Activated CD4-positive, alpha-beta memory T cell treated with anti-CD3 and anti-CD28 coated beads for 36 hours (primary cell): ENCODE measurements at regions not wholly inside any gene's neighbourhood (a gene's known extent, or its start where the extent isn't known, plus 50 kb on each side); places are given as distances from the start of the nearest gene placed in this dataset.
"Not testable (repeated sequence)": the region's sequence is repeated elsewhere in the genome, so short reads cannot be mapped to it uniquely, and the experiment has no call there.

Experiments
- CTCF ChIA-PET: fragments of 350-600 bp; sonication (Branson Sonifier 250); formaldehyde crosslinking; loops from one replicate; lab custom pipeline; 2021; ENCODE audit warnings: antibody characterized with exemption, inconsistent platforms; lab: Charles Lee
- POLR2A ChIA-PET: fragments of 350-600 bp; sonication (Branson Sonifier 250); formaldehyde crosslinking; loops from one replicate; lab custom pipeline; 2021; ENCODE audit warnings: antibody characterized with exemption; lab: Charles Lee
- DNase-seq: peaks from one replicate; pipeline ENCODE4 v3.0.0-alpha.2; 2020
- H3K27ac Mint-ChIP-seq: one replicate; pipeline ENCODE4 v1.8.0; 2021; ENCODE audit warnings: mixed read lengths
- H3K27me3 Mint-ChIP-seq: one replicate; pipeline ENCODE4 v1.8.0; 2021; ENCODE audit warnings: mixed read lengths
- H3K36me3 Mint-ChIP-seq: one replicate; pipeline ENCODE4 v1.8.0; 2021; ENCODE audit warnings: mixed read lengths
- H3K4me1 Mint-ChIP-seq: one replicate; pipeline ENCODE4 v1.8.0; 2021; ENCODE audit warnings: low read depth, mixed read lengths
- H3K4me3 Mint-ChIP-seq: one replicate; pipeline ENCODE4 v1.8.0; 2021; ENCODE audit warnings: mild to moderate bottlenecking, mixed read lengths
- H3K9me3 Mint-ChIP-seq: one replicate; pipeline ENCODE4 v1.8.0; 2021; ENCODE audit warnings: mixed read lengths
- intact Hi-C: fragments of 100-400 bp; cut with micrococcal nuclease; formaldehyde crosslinking; loops from one replicate; pipeline ENCODE4 v1.15.1; 2023

DNA sequence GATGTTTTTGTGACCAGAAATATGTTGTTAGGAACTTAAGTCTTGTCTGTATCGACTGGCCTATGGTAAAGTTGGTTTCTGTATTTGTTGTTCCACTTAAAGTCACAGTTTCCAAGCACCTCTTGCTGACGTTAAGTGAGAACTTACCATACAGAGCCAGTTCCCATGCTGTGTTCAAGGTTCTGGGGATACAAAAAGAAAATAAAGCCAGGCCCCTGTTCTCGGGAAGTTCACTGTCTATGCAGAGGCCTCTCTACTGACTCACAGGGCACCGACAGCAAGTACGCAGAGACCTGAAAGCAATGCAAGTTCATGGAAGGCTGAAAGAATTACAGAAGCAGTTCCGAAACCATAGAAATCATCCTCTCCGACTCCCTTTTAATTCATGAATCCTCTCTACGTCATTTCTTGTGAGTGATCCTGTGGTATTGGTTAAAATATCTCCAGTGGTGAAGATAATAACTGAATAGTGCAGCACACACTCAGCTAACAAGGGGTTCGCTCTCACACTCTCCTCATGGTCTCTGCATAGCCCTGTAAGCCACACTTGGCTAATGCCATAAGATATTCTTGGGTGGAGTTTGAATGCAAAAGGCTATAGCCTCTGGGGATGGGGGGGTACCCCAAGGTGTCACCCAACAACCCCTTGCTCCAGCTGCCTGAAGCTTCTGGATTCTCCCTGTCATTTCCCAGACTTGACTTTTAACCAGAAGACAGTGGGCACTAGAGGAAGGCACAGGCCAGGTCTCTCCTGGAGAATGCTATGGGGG lies 91.2 kb upstream of the EXOC2 start:
- no peak overlapping the region for H3K4me3 Mint-ChIP-seq
- H3K36me3 Mint-ChIP-seq, result no peaks in the 10 kb centered on the region
- intact Hi-C loops, result loop anchor here (10.0 kb wide), 1 partner anchor 389 kb away; the partner anchor contains the start of gene IRF4
- H3K9me3 Mint-ChIP-seq, result no peaks in the 10 kb centered on the region
- H3K4me1 Mint-ChIP-seq, result peaks cover 17% of the 10 kb centered on the region
- peaks cover 11% of the 10 kb centered on the region for H3K27me3 Mint-ChIP-seq
- POLR2A ChIA-PET, result no interaction called here
- CTCF ChIA-PET, result interaction anchor here (1.4 kb wide), 1 partner anchor 191 kb away, joined by 6 read pairs; no protein-coding TSS in a partner anchor
- H3K27ac Mint-ChIP-seq, result no peak overlapping the region
- DNase-seq, result no peak

DNA sequence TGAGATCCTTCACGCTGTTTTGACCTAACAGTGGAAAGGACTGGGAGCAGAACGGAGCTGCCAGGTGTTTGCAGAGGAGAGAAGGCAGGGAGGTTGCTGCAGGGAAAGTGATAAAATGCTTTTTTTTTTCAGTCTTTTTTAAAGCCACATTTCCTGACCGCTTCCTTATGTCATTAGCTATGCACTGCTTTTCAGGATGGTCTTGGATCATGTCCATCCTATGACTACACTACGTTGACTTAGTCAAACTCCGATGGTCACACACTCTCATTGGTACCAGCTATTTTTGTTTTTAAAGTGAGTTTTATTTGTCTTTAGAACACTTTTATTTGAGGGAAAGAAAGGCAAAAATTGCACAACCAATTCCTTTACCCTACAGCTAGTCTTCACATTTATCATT lies 89.2 kb upstream of the EXOC2 start:
- CTCF ChIA-PET, result interaction anchor here (0.6 to 1.8 kb wide), 3 partner anchors 60 to 518 kb away, joined by 3 to 6 read pairs (median 6); no protein-coding TSS in a partner anchor
- intact Hi-C loops, result loop anchor here (10.0 kb wide), 1 partner anchor 387 kb away; the partner anchor contains the start of gene IRF4
- DNase-seq, result no peak

DNA sequence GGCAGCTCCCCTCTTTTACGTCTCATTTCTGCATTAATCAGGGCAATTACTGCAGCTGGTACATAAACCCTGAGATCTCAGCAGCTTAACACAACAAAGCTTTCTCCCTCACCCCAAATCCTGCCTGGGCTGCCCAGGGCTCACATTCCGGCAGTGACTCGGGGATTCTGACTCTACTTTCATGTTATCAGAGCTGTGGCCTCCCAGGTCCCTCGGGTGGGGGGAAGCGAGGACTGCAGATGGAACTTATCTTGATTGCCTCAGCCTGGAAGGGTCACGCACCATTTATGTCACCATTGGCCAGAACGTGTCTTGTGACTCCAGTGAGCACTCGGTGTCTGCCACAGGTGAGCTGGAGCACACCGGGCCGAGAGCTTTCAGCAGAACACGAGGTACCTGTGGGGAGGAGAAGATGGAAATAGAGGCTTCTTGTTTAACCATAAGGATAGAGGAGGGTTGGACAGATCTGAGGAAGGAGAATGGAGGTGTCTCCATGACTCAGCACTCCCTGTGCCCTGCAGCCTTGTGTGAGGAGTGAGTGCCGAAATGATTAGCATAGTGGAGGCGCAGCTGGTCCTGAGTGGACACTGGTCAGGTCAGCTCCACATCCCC lies 88.5 kb upstream of the EXOC2 start:
- Mint-ChIP-seq H3K27ac (no peak overlapping the region), H3K27me3 (peaks cover 11% of the 10 kb centered on the region), H3K9me3 (no peaks in the 10 kb centered on the region), H3K36me3 (no peaks in the 10 kb centered on the region), H3K4me3 (no peak overlapping the region), H3K4me1 (no peaks in the 10 kb centered on the region)
- CTCF ChIA-PET, result interaction anchor here (0.6 to 1.8 kb wide), 3 partner anchors 59 to 518 kb away, joined by 3 to 6 read pairs (median 6); no protein-coding TSS in a partner anchor
- POLR2A ChIA-PET, result no interaction called here
- intact Hi-C loops, result loop anchor here (10.0 kb wide), 1 partner anchor 387 kb away; the partner anchor contains the start of gene IRF4
- no peak for DNase-seq

More for the DNA sequence above, 89.2 kb upstream of the EXOC2 start:
- POLR2A ChIA-PET, result no interaction called here
- Mint-ChIP-seq H3K4me1 (peaks cover 5% of the 10 kb centered on the region), H3K27me3 (peaks cover 7% of the 10 kb centered on the region), H3K9me3 (no peaks in the 10 kb centered on the region), H3K4me3 (no peak overlapping the region), H3K27ac (no peak overlapping the region), H3K36me3 (no peaks in the 10 kb centered on the region)

- no peaks in the 10 kb centered on the region for H3K9me3 Mint-ChIP-seq
- CTCF ChIA-PET, result interaction anchor here (1.8 kb wide), 1 partner anchor 58 kb away, joined by 6 read pairs; no protein-coding TSS in a partner anchor
- H3K4me3 Mint-ChIP-seq, result no peak overlapping the region
- POLR2A ChIA-PET, result no interaction called here
- peaks cover 15% of the 10 kb centered on the region for H3K27me3 Mint-ChIP-seq
- no peaks in the 10 kb centered on the region for H3K36me3 Mint-ChIP-seq
- no peak overlapping the region for H3K27ac Mint-ChIP-seq
- intact Hi-C loops, result loop anchor here (10.0 kb wide), 1 partner anchor 386 kb away; the partner anchor contains the start of gene IRF4
- H3K4me1 Mint-ChIP-seq, result no peaks in the 10 kb centered on the region
- no peak for DNase-seq
These were observed 87.8 kb upstream of the EXOC2 start for GRCh38 chr6:780706-781105.

GRCh38 chr6:776951-777350 lies 84.0 kb upstream of the EXOC2 start:
- ChIA-PET POLR2A (no interaction called here), CTCF (interaction anchor here (2.3 kb wide), 1 partner anchor 55 kb away, joined by 6 read pairs; no protein-coding TSS in a partner anchor)
- intact Hi-C loops, result no loop called here
- DNase-seq, result no peak
- no peaks in the 10 kb centered on the region for H3K36me3 Mint-ChIP-seq
- no peaks in the 10 kb centered on the region for H3K9me3 Mint-ChIP-seq
- H3K4me3 Mint-ChIP-seq, result no peak overlapping the region
- H3K4me1 Mint-ChIP-seq, result no peaks in the 10 kb centered on the region
- no peak overlapping the region for H3K27ac Mint-ChIP-seq
- H3K27me3 Mint-ChIP-seq, result peaks cover 19% of the 10 kb centered on the region

GRCh38 chr6:776528-776931 lies 83.6 kb upstream of the EXOC2 start:
- Mint-ChIP-seq H3K4me3 (no peak overlapping the region), H3K9me3 (peaks cover 2% of the 10 kb centered on the region), H3K4me1 (no peaks in the 10 kb centered on the region), H3K27me3 (peaks cover 19% of the 10 kb centered on the region), H3K36me3 (no peaks in the 10 kb centered on the region), H3K27ac (no peak overlapping the region)
- POLR2A ChIA-PET, result no interaction called here
- CTCF ChIA-PET, result interaction anchor here (2.3 kb wide), 1 partner anchor 54 kb away, joined by 6 read pairs; no protein-coding TSS in a partner anchor
- intact Hi-C loops, result no loop called here
- no peak for DNase-seq

- intact Hi-C loops, result no loop called here
- ChIA-PET CTCF (interaction anchor here (2.3 kb wide), 1 partner anchor 54 kb away, joined by 6 read pairs; no protein-coding TSS in a partner anchor), POLR2A (no interaction called here)
- Mint-ChIP-seq H3K27me3 (peaks cover 13% of the 10 kb centered on the region), H3K9me3 (peaks cover 2% of the 10 kb centered on the region), H3K4me1 (no peaks in the 10 kb centered on the region), H3K36me3 (no peaks in the 10 kb centered on the region), H3K4me3 (no peak overlapping the region), H3K27ac (no peak overlapping the region)
- no peak for DNase-seq
These were observed 82.9 kb upstream of the EXOC2 start for GRCh38 chr6:775863-776262.

GRCh38 chr6:771683-772082 lies 78.7 kb upstream of the EXOC2 start:
- H3K36me3 Mint-ChIP-seq, DNase-seq, intact Hi-C loops, H3K9me3 Mint-ChIP-seq, H3K27ac Mint-ChIP-seq, CTCF ChIA-PET, H3K4me1 Mint-ChIP-seq, H3K4me3 Mint-ChIP-seq, POLR2A ChIA-PET: not testable (repeated sequence)
- peaks cover 19% of the 10 kb centered on the region for H3K27me3 Mint-ChIP-seq

DNA sequence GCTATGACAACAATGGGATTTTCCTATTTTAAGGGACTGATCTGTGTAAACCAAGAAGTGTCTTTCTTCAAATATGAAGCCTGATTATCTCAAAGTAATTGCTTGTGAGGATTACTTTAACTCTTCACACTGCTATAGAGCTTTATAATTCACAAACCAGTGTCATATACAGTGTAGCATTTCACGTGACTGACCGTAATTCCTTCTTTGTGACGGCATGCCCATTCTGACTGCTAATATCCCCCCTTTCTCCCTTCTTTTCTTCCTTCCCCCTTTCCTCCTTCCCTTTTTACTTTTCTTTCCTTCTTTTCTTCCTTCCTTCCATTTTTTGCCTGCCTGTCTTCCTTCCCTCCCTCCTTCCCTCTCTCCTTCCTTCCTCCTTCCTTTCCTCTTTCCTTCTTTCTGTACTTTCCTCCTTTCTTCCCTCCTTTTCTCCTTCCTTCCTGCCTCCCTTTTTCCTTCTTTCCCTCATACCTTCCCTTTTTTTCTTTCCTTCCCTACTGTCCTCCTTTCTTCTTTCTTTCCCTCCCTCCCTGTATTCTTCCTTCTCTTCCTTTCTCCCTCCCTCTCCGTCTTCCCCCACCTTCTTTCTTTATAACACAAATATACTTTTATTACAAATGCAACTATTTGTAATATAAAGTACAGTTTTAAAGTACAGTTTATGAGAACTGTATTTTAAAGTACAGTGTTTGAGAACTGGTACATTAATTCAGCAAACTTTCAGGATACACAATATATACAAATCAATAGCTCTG lies 75.0 kb upstream of the EXOC2 start:
- Mint-ChIP-seq H3K27ac (no peak overlapping the region), H3K4me1 (peaks cover 1% of the 10 kb centered on the region), H3K4me3 (no peak overlapping the region), H3K9me3 (peaks cover 6% of the 10 kb centered on the region), H3K36me3 (peaks cover 2% of the 10 kb centered on the region), H3K27me3 (peaks cover 20% of the 10 kb centered on the region)
- DNase-seq, result no peak
- ChIA-PET CTCF (interaction anchor here (1.0 kb wide), 1 partner anchor 46 kb away, joined by 3 read pairs; no protein-coding TSS in a partner anchor), POLR2A (no interaction called here)
- intact Hi-C loops, result no loop called here

DNA sequence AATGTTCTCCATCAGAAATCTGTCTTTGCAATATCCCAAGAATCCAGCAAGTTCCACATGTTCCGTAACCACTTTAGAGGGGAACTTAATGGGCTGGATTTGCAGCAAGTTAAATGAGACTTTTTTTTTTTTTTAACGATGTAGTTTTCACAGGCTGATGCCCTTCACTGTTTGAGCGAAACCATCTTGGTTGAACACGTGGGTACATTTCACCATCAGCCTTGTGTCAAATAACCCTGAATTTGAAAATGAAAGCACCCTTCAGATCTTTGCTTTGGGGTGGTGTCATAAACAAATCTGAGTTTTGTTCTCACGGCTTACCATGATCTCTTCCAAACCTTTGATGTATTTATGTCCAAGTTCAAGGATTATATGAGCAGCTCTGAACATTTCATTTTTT lies 73.7 kb upstream of the EXOC2 start:
- ChIA-PET CTCF (no interaction called here), POLR2A (no interaction called here)
- no peak overlapping the region for H3K4me3 Mint-ChIP-seq
- intact Hi-C loops, result no loop called here
- peaks cover 1% of the 10 kb centered on the region for H3K4me1 Mint-ChIP-seq
- H3K27ac Mint-ChIP-seq, result no peak overlapping the region
- H3K27me3 Mint-ChIP-seq, result peaks cover 18% of the 10 kb centered on the region
- DNase-seq, result no peak
- peaks cover 2% of the 10 kb centered on the region for H3K36me3 Mint-ChIP-seq
- peaks cover 5% of the 10 kb centered on the region for H3K9me3 Mint-ChIP-seq

GRCh38 chr6:761997-762396 lies 69.1 kb upstream of the EXOC2 start:
- H3K4me3 Mint-ChIP-seq, result no peak overlapping the region
- no peaks in the 10 kb centered on the region for H3K36me3 Mint-ChIP-seq
- H3K4me1 Mint-ChIP-seq, result peaks cover 1% of the 10 kb centered on the region
- POLR2A ChIA-PET, result interaction anchor here (0.5 kb wide), 1 partner anchor 594 kb away, joined by 3 read pairs; no protein-coding TSS in a partner anchor
- peaks cover 10% of the 10 kb centered on the region for H3K27me3 Mint-ChIP-seq
- intact Hi-C loops, result no loop called here
- CTCF ChIA-PET, result interaction anchor here (0.6 to 0.8 kb wide), 2 partner anchors 41 to 169 kb away, joined by 3 to 4 read pairs; no protein-coding TSS in a partner anchor
- no peak overlapping the region for H3K27ac Mint-ChIP-seq
- DNase-seq, result no peak
- H3K9me3 Mint-ChIP-seq, result no peaks in the 10 kb centered on the region
